GM23248 (cell line): ENCODE measurements at regions not wholly inside any gene's neighbourhood (a gene's known extent, or its start where the extent isn't known, plus 50 kb on each side); places are given as distances from the start of the nearest gene placed in this dataset.

Experiments
- EZH2 ChIP-seq: fragments of 200-600 bp; sonication (generic); IDR thresholded peaks from 2 replicates; pipeline ENCODE4 v1.6.1; 2018; ENCODE audit warnings: antibody characterized with exemption, mild to moderate bottlenecking; ENCODE audit not compliant: insufficient read depth, poor library complexity, severe bottlenecking
- EZH2phosphoT487 ChIP-seq: fragments of 200-600 bp; sonication (generic); IDR thresholded peaks from 2 replicates; pipeline ENCODE4 v1.6.1; 2018; ENCODE audit warnings: antibody characterized with exemption, moderate library complexity, mild to moderate bottlenecking, low read depth; ENCODE audit not compliant: insufficient read depth

DNA sequence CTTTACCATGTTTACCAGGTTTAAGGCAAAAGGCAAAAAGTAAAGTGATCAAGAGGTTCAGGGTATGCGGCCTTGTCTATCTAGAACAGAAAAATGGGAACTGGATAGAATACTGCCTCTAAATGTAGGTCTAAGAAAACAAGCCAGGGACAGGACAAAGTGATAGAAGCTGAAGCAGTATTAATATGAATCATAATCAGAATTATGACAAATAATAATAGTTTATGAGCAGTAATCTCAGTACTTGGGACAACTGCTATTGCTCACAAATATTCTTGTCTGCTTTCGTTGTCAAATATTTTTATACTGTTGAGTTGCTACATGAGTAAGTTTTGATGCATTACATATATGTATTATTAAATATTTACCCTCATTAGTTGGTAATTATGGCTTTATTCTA, 356.9 kb upstream of the RBMS3 start:
- TF ChIP-seq EZH2 (no peak), EZH2phosphoT487 (no peak)
